ENCODE measurements at regions not wholly inside any gene's neighbourhood (a gene's known extent, or its start where the extent isn't known, plus 50 kb on each side); places are given as distances from the start of the nearest gene placed in this dataset.
A peak's percentile ranks its signal among the peaks of the same experiment; 100 is the strongest.

GRCh38 chr18:78778651-78779050, 201.0 kb upstream of the SALL3 start:
- no peak for DNase-seq (ENCODE audit: low read depth)

- no peak for DNase-seq (ENCODE audit: low read depth)
Observed at GRCh38 chr18:78779996-78780718, 199.5 kb upstream of the SALL3 start.

GRCh38 chr18:78780719-78781600, 198.7 kb upstream of the SALL3 start:
- DNase-seq (ENCODE audit: low read depth), result no peak

GRCh38 chr18:78781601-78781960, 198.0 kb upstream of the SALL3 start:
- no peak for DNase-seq (ENCODE audit: low read depth)

DNA sequence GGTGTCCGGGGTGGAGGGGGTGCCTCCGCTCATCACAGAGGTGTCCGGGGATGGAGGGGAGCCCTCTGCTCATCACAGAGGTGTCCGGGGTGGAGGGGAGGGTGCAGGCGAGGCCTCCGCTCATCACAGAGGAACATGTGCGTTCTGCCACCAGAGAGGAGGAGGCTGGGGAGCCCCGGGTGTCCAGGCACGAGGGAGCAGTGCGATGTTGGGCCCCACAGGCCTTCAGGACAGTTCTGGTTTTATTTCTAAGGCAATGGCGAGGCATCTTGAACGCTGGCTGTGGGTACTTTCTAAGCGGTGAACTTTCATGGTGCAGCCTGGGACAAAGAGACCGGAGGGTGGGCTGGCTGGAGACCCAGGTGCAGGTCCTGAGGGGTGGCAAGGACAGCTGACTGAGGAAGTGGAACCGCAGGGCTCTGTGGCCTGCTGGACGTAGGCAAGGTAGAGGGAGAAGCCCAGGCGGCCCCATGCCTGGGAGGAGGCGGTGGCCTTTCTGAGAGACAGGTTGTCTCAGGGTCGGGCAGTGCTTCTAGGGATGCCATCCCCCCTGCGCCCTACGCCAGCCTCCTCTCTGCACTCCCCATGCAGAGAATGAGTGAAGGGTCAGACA, 196.6 kb upstream of the SALL3 start:
- no peak for DNase-seq (ENCODE audit: low read depth)

DNA sequence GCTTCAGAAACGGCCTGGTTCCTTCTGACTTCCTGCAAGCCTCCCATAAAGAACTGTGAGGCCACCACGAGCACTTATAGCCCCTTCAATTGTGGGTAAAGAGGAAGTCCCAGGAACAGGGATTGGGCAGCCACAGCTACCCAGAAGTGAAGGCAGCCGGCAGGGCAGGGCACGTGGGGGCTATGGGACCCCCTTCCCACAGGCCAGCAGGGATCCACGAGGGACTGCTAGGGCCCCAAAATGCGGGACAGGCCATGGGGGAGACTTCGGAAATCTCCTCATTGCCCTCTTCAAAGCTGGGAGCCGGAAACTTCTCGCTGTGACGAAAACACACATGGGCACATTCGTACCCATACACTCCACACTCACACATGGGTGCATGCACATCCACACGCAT, 196.1 kb upstream of the SALL3 start:
- DNase-seq (ENCODE audit: low read depth), result no peak

GRCh38 chr18:78784861-78785260, 194.8 kb upstream of the SALL3 start:
- no peak for DNase-seq (ENCODE audit: low read depth)

GRCh38 chr18:78785706-78786105, 193.9 kb upstream of the SALL3 start:
- no peak for DNase-seq (ENCODE audit: low read depth)

DNA sequence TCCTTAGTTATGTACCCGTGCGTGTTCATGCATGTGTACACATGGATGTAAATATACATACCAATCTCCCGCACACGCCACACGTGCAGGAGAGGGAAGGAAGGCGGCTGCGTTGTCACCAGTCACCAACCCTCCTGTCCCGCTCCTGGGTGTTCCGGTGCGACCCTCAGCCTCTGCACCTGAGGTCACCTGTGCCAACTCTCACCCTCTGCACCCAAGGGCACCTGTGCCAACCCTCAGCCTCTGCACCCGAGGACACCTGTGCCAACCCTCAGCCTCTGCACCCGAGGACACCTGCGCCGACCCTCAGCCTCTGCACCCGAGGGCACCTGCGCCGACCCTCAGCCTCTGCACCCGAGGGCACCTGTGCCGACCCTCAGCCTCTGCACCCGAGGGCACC, 192.8 kb upstream of the SALL3 start:
- DNase-seq (ENCODE audit: low read depth), result no peak

- DNase-seq (ENCODE audit: low read depth), result no peak
Observed at GRCh38 chr18:78787751-78788150, 191.9 kb upstream of the SALL3 start.

GRCh38 chr18:78788161-78788560, 191.5 kb upstream of the SALL3 start:
- no peak for DNase-seq (ENCODE audit: low read depth)

- no peak for DNase-seq (ENCODE audit: low read depth)
Observed at GRCh38 chr18:78789850-78790249, 189.8 kb upstream of the SALL3 start.

- no peak for DNase-seq (ENCODE audit: low read depth)
Observed at GRCh38 chr18:78790511-78790910, 189.1 kb upstream of the SALL3 start.

DNA sequence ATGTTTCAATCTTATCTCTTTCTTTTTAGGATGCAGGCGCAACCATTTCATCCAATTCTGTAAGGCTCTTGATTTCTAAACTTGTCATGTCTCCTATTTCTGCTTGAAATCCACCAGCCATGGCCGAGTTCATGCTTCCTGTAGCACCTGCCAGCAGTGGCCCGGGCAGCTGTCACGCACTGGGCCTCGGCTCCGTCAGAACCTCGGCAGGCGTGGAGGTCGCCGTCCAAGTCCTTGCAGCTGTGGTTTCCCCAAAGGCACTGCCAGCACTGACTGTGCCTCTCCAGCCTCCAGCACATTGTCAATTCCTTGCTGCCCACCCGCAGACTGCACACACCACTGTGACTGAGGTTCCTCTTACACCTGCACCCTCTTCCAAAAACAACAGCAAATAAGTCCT, 188.7 kb upstream of the SALL3 start:
- DNase-seq (ENCODE audit: low read depth), result no peak

- no peak for DNase-seq (ENCODE audit: low read depth)
Observed at GRCh38 chr18:78792094-78792493, 187.5 kb upstream of the SALL3 start.

- DNase-seq (ENCODE audit: low read depth), result no peak
Observed at GRCh38 chr18:78792736-78793135, 186.9 kb upstream of the SALL3 start.

GRCh38 chr18:78793313-78794070, 186.1 kb upstream of the SALL3 start:
- no peak for DNase-seq (ENCODE audit: low read depth)

- DNase-seq (ENCODE audit: low read depth), result peak; percentile 28
Observed at GRCh38 chr18:78794071-78794430, 185.6 kb upstream of the SALL3 start.

DNA sequence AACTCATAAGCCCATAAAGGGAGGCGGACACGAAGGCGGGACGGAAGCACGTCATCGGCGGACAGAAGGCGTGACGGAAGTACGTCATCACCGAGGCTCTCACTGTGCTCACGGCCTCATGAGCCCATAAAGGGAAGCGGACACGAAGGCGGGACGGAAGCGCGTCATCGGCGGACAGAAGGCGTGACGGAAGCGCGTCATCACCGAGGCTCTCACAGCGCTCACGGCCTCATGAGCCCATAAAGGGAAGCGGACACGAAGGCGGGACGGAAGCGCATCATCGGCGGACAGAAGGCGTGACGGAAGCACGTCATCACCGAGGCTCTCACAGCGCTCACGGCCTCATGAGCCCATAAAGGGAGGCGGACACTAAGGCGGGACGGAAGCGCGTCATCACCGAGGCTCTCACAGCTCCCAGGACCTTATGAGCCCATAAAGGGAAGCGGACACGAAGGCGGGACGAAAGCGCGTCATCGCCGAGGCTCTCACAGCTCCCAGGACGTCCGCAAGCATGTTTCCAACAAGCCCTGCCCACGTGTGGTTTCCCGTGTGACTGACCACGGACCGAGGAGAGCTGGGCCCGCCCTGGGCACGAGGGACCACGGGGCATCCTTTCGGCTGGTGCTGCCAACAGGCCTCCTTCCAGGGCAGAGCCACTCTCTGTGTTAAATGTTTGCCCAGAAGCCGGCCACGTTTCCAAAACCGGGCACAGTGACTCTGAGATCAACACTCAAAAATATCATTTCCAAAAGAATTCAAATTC, 182.7 kb upstream of the SALL3 start:
- no peak for DNase-seq (ENCODE audit: low read depth)

DNA sequence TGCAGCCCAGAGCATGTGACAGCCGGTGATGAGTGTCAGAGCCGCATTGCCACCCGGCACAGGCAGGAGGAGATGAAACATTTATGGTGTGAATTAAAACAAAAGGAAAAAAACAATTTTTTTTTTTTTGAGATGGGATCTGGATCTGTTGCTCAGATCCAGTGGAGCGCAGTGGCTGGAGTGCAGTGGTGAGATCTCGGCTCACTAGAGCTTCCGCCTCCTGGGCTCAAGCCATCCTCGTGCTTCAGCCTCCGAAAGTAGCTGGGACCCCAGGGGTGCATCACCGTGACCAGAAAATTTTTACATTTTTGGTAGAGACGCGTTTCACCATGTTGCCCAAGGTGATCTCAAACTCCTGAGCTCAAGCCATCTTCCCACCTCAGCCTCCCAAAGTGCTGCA, 182.1 kb upstream of the SALL3 start:
- no peak for DNase-seq (ENCODE audit: low read depth)

All from HT1080 (cell line).